Osteocyte (in vitro differentiated cells): ENCODE measurements at regions not wholly inside any gene's neighbourhood (a gene's known extent, or its start where the extent isn't known, plus 50 kb on each side); places are given as distances from the start of the nearest gene placed in this dataset.

Experiments
- DNase-seq: peaks from one replicate; pipeline ENCODE4 v3.0.0; 2021; ENCODE audit warnings: mixed read lengths; ENCODE audit not compliant: unreplicated experiment; ENCODE audit errors: extremely low spot score
- H3K27ac Mint-ChIP-seq: one replicate; pipeline ENCODE4 v1.8.0; 2021; ENCODE audit warnings: mild to moderate bottlenecking, mixed read lengths; ENCODE audit not compliant: unreplicated experiment
- H3K27me3 Mint-ChIP-seq: one replicate; pipeline ENCODE4 v1.8.0; 2021; ENCODE audit warnings: mixed read lengths; ENCODE audit not compliant: unreplicated experiment
- H3K36me3 Mint-ChIP-seq: one replicate; pipeline ENCODE4 v1.8.0; 2021; ENCODE audit warnings: mixed read lengths; ENCODE audit not compliant: unreplicated experiment
- H3K4me1 Mint-ChIP-seq: one replicate; pipeline ENCODE4 v1.8.0; 2021; ENCODE audit warnings: mixed read lengths; ENCODE audit not compliant: unreplicated experiment
- H3K4me3 Mint-ChIP-seq: one replicate; pipeline ENCODE4 v1.8.0; 2021; ENCODE audit warnings: mild to moderate bottlenecking, moderate library complexity, mixed read lengths; ENCODE audit not compliant: unreplicated experiment
- H3K9me3 Mint-ChIP-seq: one replicate; pipeline ENCODE4 v1.8.0; 2021; ENCODE audit warnings: mixed read lengths; ENCODE audit not compliant: unreplicated experiment
- TF ChIP-seq, protein P1 (sequence below): fragments of 200-600 bp; sonication (generic); IDR thresholded peaks from 2 replicates; pipeline ENCODE4 v1.5.0; 2021; ENCODE audit warnings: antibody characterized with exemption, mild to moderate bottlenecking, moderate library complexity

DNA sequence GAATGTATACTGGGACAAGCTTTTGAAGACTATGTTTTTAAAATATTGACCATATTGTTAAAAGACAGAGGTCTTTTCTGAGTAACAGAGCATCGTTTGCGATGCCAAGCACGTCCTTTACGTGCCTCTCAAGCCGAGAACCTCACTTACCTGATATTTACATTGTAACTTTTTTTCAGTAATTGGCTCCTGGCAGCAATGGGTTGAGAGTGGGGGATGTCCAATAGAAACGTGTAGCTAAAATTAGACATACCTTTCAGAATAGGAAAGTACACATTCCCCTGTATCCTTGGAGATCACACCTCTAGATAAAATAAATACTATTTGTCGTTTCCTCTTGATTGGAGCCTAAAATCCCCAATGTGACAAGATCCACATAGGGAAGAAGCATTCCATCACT lies 222.2 kb upstream of the RGS6 start:
- H3K4me1 Mint-ChIP-seq, result peaks cover 44% of the 10 kb centered on the region
- TF ChIP-seq, protein P1, sequence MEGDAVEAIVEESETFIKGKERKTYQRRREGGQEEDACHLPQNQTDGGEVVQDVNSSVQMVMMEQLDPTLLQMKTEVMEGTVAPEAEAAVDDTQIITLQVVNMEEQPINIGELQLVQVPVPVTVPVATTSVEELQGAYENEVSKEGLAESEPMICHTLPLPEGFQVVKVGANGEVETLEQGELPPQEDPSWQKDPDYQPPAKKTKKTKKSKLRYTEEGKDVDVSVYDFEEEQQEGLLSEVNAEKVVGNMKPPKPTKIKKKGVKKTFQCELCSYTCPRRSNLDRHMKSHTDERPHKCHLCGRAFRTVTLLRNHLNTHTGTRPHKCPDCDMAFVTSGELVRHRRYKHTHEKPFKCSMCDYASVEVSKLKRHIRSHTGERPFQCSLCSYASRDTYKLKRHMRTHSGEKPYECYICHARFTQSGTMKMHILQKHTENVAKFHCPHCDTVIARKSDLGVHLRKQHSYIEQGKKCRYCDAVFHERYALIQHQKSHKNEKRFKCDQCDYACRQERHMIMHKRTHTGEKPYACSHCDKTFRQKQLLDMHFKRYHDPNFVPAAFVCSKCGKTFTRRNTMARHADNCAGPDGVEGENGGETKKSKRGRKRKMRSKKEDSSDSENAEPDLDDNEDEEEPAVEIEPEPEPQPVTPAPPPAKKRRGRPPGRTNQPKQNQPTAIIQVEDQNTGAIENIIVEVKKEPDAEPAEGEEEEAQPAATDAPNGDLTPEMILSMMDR, result no peak
- H3K4me3 Mint-ChIP-seq, result no peak overlapping the region
- no peaks in the 10 kb centered on the region for H3K27me3 Mint-ChIP-seq
- H3K27ac Mint-ChIP-seq, result no peak overlapping the region
- H3K36me3 Mint-ChIP-seq, result peaks cover 19% of the 10 kb centered on the region
- no peak for DNase-seq
- H3K9me3 Mint-ChIP-seq, result peaks cover 3% of the 10 kb centered on the region

DNA sequence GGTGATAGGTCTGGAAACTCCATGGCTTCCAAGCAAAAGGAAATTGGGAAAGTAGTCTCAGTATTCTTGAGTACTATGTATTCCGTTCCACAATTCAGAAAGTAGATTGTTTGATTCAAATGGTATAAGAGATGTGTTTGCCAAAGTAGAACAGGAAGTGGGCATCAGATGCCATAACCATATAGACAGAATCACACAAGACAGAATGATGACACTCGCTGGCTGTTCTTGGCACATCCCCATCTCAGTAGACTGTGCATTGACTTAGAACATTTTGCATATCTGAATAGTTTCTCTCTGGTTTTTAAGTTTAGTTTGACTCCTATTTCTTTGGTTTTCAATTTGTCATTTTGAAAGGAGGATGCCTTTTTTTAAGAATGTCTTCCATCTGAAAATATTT lies 221.1 kb upstream of the RGS6 start:
- TF ChIP-seq, protein P1, result no peak
- Mint-ChIP-seq H3K36me3 (peaks cover 16% of the 10 kb centered on the region), H3K4me3 (peak overlapping the region; percentile 30), H3K27ac (peak overlapping the region; percentile 93), H3K4me1 (peaks cover 40% of the 10 kb centered on the region), H3K9me3 (peaks cover 3% of the 10 kb centered on the region), H3K27me3 (no peaks in the 10 kb centered on the region)
- DNase-seq, result no peak

DNA sequence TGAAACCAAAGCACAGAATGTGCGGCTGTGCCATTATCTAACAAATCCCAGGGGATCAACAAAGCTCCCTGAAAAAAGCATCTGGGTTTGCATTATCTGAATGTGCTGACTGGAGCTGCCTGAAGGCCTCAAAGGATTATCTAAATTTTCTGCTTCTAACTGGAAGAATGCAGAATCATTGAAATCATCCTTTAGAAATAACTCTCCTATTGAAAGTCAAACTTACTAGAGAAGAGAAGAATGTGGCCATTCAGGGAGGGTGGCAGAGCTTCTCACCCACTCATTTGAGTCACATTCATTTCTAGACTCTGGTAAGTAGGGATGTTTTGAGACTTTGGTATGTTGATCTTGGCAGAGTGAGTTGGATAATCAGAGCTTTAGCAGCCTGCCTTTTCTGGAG lies 220.6 kb upstream of the RGS6 start:
- peak overlapping the region; percentile 93 for H3K27ac Mint-ChIP-seq
- peaks cover 42% of the 10 kb centered on the region for H3K4me1 Mint-ChIP-seq
- DNase-seq, result no peak

DNA sequence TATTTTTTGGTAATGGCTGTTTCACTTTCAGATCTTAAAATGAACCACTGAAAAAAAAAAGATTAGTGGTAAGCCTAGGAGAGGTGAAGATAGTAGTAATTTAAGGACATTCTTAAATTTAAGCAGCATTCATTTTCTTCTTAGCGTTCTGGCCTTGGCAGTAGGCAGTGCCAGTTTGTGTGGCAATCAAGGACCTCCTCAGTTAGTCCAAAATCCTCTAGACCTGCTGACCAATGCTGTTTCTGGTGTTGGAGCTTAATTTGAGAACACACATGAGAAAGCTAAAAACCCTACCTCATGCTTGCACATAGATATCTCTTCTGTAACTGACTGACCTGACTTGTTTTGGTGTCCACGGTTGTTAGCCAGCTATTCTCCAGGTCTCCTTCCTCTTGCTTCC lies 219.8 kb upstream of the RGS6 start:
- Mint-ChIP-seq H3K4me3 (no peak overlapping the region), H3K36me3 (peaks cover 14% of the 10 kb centered on the region), H3K9me3 (peaks cover 3% of the 10 kb centered on the region), H3K27ac (peak overlapping the region; percentile 93), H3K27me3 (no peaks in the 10 kb centered on the region), H3K4me1 (peaks cover 42% of the 10 kb centered on the region)
- no peak for DNase-seq
- TF ChIP-seq, protein P1, result no peak

More for the DNA sequence above, 220.6 kb upstream of the RGS6 start:
- H3K4me3 Mint-ChIP-seq, result peak overlapping the region; percentile 30
- TF ChIP-seq, protein P1, result no peak
- H3K36me3 Mint-ChIP-seq, result peaks cover 16% of the 10 kb centered on the region
- H3K27me3 Mint-ChIP-seq, result no peaks in the 10 kb centered on the region
- peaks cover 3% of the 10 kb centered on the region for H3K9me3 Mint-ChIP-seq

DNA sequence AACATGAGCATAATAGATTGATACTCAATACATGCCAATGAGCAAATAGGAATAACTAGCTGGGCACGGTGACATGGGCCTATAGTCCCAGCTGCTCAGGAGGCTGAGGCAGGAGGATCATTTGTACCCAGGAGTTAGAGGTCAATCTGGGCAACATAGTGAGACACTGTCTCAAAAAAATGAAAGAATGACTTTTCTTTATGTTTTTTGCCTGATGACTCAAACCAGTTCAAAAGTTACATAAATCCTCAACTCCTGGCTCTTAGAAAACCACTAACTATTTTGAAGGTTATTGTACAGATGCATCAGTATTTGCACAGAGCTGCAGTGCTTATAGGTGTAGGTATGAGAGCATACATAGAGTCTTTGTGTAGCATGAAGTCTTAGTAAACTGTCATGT lies 219.2 kb upstream of the RGS6 start:
- H3K36me3 Mint-ChIP-seq, result peaks cover 12% of the 10 kb centered on the region
- peak overlapping the region; percentile 93 for H3K27ac Mint-ChIP-seq
- H3K9me3 Mint-ChIP-seq, result peaks cover 3% of the 10 kb centered on the region
- H3K27me3 Mint-ChIP-seq, result no peaks in the 10 kb centered on the region
- peaks cover 42% of the 10 kb centered on the region for H3K4me1 Mint-ChIP-seq
- TF ChIP-seq, protein P1, result no peak
- H3K4me3 Mint-ChIP-seq, result no peak overlapping the region
- DNase-seq, result no peak
